NOMO-1 treated with DMSO at 0.1 percent for 48 hours (cell line): ENCODE measurements at regions not wholly inside any gene's neighbourhood (a gene's known extent, or its start where the extent isn't known, plus 50 kb on each side); places are given as distances from the start of the nearest gene placed in this dataset.
"Not testable (repeated sequence)": the region's sequence is repeated elsewhere in the genome, so short reads cannot be mapped to it uniquely, and the experiment has no call there.

Source experiments
- DNase-seq: peaks from one replicate; lab custom pipeline; 2025; ENCODE audit not compliant: unreplicated experiment; lab: John Stamatoyannopoulos, UW

DNA sequence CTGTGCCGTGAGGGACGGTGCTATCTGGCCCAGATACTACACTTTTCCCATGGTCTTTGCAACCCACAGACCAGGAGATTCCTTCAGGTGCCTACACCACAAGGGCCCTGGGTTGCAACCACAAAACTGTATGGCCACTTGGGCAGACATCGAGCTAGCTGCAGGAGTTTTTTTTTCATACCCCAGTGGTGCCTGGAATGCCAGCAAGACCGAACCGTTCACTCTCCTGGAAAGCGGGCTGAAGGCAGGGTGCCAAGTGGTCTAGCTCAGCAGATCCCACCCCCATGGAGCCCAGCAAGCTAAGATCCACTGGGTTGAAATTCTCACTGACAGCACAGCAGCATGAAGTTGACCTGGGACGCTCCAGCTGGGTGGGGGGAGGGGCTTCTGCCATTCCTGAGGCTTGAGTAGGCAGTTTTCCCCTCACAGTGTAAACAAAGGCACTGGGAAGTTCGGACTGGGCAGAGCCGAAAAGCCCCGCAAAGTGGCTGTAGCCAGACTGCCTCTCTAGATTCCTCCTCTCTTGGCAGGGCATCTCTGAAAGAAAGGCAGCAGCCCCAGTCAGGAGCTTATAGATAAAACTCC, 638.9 kb downstream of the SLC16A7 start:
- not testable (repeated sequence) for DNase-seq

DNA sequence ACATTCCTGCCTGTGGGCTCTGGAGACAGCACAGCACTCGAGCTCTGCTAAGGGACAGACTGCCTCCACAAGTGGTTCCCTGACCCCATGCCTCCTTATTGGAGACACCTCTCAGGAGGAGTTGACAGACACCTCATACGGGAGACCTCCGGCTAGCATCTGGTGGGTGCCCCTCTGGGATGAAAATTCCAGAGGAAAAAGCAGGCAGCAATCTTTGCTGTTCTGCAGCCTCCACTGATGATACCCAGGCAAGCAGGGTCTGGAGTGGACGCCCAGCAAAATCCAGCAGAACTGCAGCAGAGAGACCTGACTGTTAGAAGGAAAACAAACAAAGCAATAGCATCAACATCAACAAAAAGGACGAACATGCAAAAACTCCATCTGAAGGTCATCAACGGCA, 639.4 kb downstream of the SLC16A7 start:
- DNase-seq, result no peak

DNA sequence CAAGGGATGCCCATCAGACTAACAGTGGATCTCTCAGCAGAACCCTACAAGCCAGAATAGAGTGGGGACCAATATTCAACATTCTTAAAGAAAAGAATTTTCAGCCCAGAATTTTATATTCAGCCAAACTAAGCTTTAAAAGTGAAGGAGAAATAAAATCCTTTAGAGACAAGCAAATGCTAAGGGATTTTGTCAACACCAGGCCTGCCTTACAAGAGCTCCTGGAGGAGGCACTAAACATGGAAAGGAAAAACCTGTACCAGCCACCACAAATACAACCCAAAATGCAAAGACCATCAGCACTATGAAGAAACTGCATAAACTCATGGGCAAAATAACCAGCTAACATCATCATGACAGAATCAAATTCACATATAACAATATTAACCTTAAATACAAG, 640.6 kb downstream of the SLC16A7 start:
- not testable (repeated sequence) for DNase-seq

DNA sequence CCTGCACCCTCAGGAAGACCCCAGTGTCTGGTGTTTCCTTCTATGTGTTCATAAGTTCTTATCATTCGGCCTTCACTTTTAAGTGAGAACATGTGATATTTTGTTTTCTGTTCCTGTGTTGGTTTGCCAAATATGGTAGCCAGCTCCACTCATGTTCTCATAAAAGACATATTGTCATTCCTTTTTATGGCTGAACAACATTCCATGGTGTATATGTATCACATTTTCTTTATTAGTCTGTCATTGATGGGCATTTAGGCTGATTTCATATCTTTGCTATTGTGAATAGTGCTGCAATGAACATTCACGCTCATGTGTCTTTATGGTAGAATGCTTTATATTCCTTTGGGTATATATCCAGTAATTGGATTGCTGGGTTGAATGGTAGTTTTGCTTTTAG, 645.1 kb downstream of the SLC16A7 start:
- DNase-seq, result no peak

DNA sequence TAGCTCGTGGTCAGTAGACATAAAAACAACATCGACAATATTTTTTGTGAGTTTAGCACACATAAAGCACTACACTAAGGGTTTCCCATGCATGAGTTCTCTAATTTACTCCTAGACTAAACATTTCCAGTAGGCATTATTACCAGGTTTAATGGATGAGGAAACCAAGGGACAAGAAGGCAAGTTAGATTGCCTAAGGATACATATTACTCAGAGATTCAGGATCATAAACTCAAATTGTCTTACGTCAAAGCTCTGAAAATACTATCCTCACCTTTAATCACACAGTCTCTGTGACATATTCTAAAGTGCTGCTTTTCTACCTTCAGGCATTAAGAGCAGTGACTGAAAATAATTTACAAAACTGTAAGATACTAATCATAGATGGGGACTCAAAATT, 655.3 kb downstream of the SLC16A7 start:
- no peak for DNase-seq

DNA sequence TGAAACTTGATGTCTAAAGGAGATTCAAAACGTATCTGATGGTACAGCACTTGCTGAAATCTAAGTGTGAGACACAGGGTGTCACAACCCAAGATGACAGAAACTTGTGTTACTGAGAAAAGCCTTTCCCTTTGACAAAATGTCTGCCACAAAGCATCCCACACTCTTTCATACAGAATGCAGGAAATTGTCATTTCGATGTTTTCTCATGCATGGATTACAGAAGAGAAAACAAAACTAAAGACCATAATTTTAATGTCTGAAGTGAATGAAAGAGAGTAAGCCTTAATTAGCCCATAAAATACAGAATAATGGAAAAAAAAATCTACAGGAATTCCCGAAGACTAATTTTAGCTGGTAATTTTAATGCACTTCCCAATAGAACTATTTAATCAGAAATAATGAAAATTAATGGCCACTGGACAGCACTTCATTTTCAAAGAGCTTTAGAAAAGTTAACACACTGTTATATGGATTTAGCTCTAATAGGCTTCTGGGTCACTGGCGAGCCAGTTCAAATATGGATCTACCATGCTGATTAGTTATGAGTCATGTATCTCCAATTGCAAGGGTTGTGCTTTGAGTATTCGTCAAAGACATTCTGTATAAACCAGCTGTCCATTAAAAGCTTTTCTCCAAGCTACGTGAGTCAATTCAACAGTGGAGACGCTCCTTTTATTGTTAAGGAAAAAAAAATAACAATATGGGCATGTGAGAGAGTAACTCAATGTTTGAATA, 656.7 kb downstream of the SLC16A7 start:
- no peak for DNase-seq

DNA sequence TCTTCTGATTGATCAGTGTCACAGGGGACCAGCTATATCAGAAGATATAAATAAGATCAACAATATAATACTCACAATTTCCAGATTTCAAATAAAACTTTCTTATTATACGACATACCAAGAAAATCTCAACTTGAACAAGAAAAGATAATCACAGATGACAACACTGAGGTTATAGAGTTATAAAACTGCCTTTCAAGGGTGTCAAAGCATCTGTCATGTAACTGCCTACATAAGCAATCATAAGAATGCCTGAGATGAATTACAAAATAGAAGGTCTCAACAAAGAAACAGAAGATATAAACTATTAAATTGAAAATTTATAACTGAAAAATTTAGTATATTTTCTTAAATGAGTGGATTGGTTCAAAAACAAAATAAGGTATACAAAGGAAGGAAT, 659.2 kb downstream of the SLC16A7 start:
- no peak for DNase-seq

DNA sequence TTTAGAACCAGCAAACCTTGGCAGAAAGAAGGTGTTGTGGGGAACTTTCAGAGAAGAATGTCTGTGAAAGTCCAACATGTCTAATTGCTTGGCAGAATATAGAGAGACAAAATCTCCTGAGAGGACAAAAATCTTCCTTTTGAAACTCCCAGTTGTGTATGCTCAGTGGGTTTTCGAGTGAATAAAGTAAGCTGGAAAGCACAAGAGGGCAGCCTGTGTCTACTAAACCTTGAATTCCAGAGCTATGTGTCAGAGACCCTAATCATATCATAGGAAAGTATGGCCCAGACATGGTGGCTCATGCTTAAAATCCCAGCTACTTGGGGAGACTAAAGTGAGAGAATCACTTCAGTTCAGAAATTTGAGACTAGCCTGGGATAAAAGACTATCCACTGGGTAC, 661.2 kb downstream of the SLC16A7 start:
- DNase-seq, result no peak

DNA sequence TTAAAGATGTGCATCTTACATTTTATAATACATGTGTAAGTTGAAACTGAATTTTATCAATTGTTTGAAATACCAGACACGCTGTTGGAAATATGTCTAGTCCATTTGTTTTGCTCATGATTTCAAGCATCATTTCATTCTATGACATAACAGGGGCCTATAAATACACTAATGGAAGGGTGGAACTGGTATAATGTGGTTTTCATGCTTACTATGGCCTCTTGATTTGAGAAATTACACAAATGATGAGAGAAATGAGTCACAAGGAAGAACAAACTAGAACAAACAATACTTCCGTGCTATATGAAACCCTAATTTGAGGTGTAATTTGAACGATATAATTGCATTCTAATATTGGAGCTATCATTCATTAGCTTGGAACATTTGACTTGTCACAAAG, 663.4 kb downstream of the SLC16A7 start:
- no peak for DNase-seq

DNA sequence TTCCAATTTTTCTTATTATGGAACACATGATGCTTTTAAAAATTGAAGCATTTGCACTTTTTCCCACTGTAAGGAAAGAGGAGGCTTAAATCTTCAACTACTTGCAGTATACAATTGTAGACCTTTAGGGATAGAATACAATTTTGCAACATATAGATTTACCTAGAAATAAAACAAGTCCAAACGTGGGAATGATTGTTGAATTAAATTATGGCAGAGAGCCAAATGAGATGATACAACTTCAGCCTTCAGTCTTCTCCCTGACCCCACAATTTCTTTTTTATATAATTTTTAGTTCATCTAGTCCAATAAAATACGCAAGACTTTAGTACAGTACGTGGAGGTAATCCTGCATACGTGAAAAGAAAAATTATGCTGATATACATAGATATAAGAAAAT, 666.5 kb downstream of the SLC16A7 start:
- no peak for DNase-seq

DNA sequence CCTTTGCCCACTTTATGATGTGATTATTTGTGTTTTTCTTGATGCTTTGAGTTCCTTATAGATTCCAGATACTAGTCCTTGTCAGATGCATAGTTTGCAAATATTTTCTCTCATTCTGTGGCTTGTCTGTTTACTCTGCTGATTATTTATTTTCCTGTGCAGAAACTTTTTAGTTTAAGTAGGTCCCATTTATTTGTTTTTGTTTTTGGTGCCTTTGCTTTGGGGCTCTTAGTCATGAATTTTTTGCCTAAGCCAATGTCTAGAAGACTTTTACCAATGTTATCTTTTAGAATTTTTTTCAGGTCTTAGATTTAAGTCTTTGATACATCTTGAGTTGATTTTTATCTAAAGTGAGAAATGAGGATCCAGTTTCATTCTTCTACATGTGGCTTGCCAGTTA, 667.3 kb downstream of the SLC16A7 start:
- no peak for DNase-seq

DNA sequence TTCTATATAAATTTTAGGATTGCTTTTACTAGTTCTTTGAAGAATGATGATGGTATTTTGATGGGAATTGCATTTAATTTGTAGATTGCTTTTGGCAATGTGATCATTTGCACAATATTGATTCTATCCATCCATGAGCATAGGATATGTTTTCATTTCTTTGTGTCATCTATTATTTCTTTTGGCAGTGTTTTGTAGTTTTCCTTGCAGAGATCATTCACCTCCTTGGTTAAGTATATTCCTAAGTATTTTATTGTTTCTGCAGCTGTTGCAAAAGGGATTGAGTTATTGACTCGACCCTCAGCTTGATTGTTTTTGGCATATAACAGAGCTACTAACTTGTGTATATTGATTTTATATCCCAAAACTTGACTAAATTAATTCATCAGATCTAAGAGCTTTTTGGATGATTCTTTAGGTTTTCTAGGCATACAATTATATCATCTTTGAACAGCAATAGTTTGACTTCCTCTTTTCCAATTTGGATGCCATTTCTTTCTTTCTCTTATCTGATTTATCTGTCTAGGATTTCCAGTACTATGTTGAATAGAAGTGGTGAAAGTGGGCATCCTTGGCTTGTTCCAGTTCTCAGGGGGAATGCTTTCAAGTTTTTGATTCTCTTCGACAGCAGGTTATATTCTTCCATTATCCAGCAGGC, 668.1 kb downstream of the SLC16A7 start:
- no peak for DNase-seq

DNA sequence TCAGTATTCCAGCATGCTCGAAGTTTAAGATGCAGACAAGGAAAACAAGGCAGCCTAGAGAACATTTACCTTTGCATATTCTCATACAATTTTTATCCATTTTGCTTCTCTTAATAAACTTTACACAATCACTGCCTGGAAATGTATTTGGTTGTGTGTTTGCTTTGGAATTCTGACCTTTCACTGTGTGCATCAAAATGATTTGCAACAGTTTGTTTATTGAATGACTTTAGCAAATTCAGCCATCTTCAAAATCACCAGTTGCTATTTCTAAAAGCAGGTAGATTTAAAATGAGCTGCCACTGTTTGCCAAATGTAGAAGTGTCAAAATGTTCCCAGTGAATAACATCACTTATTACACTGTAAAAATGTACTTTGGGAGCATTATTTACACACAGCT, 669.9 kb downstream of the SLC16A7 start:
- no peak for DNase-seq

DNA sequence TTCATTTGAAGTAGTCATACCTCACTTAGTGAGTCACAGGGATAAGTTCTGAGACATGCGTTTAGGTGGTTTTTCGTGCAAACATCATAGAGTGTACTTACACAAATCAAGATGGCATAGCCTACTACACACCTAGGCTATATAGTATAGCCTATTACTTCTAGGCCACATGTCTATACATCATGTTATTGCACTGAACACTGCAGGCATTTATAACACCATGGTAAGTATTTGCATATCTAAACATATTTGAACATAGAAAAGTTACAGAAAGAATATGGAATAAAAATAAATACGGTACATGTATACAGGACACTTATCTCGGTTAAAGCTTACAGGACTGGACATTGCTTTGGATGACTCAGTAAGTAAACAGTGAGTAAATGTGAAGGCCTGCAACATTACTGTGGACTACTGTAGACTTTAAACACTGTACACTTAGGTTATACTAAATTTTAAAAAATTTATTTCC, 670.6 kb downstream of the SLC16A7 start:
- DNase-seq, result no peak

DNA sequence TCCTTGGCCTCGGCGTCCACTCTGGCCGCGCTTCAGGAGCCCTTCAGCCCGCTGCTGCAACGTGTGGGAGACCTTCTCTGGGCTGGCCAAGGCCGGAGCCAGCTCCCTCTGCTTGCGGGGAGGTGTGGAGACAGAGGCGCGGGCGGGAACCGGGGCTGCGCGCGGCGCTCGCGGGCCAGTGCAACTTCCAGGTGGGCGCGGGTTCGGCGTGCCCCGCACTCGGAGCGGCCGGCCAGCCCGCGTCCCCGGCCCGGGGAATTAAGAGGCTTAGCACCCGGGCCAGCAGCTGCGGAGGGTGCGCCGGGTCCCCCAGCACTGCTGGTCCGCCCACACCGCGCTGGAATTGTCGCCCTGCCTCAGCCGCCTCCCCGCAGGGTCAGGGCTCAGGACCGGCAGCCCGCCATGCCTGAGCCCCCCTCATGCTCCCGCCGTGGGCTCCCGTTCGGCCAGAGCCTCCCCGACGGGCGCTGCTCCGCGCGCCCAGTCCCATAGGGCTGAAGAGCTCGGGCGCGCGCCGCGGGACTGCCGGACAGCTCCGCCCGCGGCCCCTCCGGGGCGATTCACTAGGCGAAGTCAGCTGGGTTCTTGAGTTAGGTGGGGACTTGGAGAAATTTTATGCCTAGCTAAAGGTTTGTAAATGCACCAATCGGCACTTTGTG, 673.9 kb downstream of the SLC16A7 start:
- no peak for DNase-seq

DNA sequence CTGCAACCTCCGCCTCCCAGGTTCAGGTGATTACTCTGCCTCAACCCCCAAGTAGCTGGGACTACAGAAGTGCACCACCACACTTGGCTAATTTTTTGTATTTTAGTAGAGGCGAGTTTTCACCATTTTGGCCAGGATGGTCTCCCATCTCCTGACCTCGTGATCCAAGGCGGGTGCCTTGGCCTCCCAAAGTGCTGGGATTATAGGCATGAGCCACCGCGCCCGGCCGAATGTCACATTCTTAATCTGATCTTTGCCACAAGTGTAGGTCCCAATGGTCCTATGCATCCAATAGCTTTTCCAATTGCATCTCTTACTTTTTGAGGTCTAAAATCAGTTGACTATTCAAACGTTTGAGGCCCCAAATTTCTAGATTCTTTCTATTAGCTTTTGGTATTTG, 676.0 kb downstream of the SLC16A7 start:
- no peak for DNase-seq

DNA sequence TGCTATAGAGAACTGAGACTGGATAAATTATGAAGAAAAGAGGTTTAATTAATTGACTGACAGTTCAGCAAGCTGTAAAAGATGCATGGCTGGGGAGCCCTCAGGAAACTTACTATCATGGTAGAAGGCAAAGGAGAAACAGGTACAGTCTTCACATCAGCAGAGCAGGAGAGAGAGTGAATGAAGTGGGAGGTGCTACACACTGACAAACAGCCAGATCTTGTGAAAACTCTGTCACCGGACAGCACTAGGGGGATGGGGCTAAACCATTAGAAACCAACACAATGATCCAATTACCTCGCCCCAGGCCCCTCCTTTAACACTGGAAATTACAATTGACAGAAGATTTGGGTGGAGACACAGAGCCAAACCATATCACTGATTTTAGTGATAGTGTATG, 682.4 kb downstream of the SLC16A7 start:
- DNase-seq, result no peak

DNA sequence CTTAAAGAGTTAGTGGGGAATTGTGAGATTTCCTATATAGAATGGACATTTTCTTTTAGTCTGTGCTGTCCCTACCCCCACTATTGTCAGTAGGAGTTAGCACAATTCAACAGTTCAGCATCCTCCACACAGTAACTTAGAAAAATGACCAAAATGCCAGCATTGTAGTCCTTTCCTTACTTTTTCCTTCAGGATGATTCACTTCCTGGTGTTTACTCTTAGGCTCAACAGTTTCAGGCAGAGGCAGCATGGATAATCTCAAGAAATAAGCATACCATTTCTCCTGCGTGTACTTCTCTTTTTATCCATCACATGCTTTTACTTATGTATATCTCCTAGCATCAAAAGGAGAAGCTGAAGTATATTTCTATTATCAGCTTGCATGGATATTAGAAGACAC, 683.4 kb downstream of the SLC16A7 start:
- no peak for DNase-seq

DNA sequence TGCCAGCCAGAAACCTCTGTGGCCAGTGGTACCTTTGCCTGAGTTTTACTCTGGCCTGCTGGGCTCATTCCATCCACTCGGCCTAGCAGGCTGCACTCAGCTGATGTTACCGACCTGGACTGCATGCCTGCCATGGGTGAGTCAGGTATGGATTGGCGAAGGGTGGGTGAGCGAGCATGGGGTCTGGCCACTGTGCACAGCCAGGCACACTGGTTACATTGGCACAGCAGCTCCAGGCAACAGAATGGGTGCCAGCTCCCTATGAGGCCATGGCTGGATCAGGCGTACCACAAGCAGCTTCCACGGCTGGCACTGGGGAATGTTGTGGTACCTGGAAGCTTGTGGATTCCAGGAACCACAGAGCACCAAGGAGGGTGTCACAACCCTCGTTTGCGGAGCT, 685.7 kb downstream of the SLC16A7 start:
- no peak for DNase-seq

DNA sequence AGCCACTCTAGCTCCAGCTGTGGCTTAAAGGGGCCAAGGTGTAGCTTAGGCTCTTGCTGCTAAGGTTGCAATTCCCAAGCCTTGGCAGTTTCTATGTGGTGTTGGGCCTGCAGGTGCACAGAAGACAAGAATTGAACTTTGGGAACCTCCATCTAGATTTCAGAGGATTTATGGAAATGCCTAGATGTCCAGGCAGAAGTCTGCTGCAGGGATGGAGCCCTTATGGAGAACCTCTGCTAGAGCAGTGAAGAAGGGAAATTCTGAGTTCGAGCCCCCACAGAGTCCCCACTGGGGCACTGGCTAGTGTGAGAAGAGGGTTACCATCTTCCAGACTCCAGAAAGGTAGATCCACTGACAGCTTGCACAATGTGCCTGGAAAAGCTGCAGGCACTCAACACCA, 694.7 kb downstream of the SLC16A7 start:
- no peak for DNase-seq

DNA sequence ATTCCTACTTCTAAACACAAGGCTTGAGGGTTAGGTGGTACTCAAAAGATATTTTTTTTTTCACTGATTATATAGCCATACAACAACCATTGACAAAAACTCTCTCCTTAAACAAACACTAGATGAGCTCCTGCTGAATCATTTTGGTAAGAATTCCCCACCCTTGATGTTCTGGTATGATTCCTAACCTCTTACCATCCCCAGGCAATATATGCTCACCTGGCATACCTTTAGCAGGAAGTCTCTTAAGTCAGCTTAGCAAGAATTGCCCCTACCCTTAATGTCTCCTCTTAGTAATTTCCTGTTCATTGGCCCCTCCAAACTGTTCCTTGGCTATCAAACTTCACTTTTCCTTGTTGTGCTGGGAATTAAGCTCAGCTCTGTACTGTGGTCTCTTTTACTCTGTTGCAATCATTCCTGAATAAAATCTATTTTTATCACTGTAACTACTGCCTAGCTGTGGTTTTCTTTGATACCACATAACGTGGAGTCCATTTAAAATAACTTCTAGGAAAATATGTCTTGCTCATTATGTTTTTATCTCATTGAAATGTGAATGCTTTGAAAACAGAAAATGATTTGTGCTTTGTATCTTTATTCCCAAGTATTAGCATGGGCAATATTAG, 712.6 kb downstream of the SLC16A7 start:
- no peak for DNase-seq
